HFFc6 (cell line): ENCODE measurements at regions not wholly inside any gene's neighbourhood (a gene's known extent, or its start where the extent isn't known, plus 50 kb on each side); places are given as distances from the start of the nearest gene placed in this dataset.

ENCODE experiments used
- DNase-seq: peaks from one replicate; pipeline ENCODE4 v3.0.0-alpha.2; 2018
- H3K27ac Mint-ChIP-seq: 2 replicates; pipeline ENCODE4 v1.8.0; 2020; ENCODE audit warnings: mild to moderate bottlenecking, mixed read lengths
- H3K27me3 Mint-ChIP-seq: 2 replicates; pipeline ENCODE4 v1.8.0; 2021; ENCODE audit warnings: mild to moderate bottlenecking, moderate library complexity, mixed read lengths; ENCODE audit not compliant: insufficient read depth
- H3K36me3 Mint-ChIP-seq: 2 replicates; pipeline ENCODE4 v1.8.0; 2021; ENCODE audit warnings: low read depth, mixed read lengths
- H3K4me1 Mint-ChIP-seq: 2 replicates; pipeline ENCODE4 v1.8.0; 2020; ENCODE audit warnings: low read depth, mixed read lengths
- H3K4me3 Mint-ChIP-seq: 2 replicates; pipeline ENCODE4 v1.8.0; 2020; ENCODE audit warnings: mild to moderate bottlenecking, moderate library complexity, mixed read lengths
- H3K9me3 Mint-ChIP-seq: 2 replicates; pipeline ENCODE4 v1.8.0; 2020; ENCODE audit warnings: mild to moderate bottlenecking, mixed read lengths
- CTCF ChIP-seq: fragments of 200-600 bp; sonication (generic); IDR thresholded peaks from 2 replicates; pipeline ENCODE4 v1.5.0; 2021; ENCODE audit warnings: antibody characterized with exemption, mild to moderate bottlenecking

- DNase-seq: peak; percentile 55
Measured at GRCh38 chr5:17343675-17344074, 126.2 kb downstream of the BASP1 start.

GRCh38 chr5:17346811-17347210 is 129.4 kb downstream of the BASP1 start:
- Mint-ChIP-seq H3K36me3 (no peaks in the 10 kb centered on the region), H3K4me3 (no peak overlapping the region; the same call in 1 of the 2 replicates), H3K9me3 (no peaks in the 10 kb centered on the region), H3K27me3 (peaks cover 8% of the 10 kb centered on the region), H3K27ac (no peak overlapping the region), H3K4me1 (peaks cover 21% of the 10 kb centered on the region)
- no peak for TF ChIP-seq CTCF
- DNase-seq: no peak

More at GRCh38 chr5:17343675-17344074, 126.2 kb downstream of the BASP1 start:
- Mint-ChIP-seq H3K36me3 (no peaks in the 10 kb centered on the region), H3K4me3 (peak overlapping the region; percentile 8; the same call in 1 of the 2 replicates), H3K4me1 (peaks cover 21% of the 10 kb centered on the region), H3K27me3 (peaks cover 12% of the 10 kb centered on the region), H3K27ac (peak overlapping the region; percentile 37), H3K9me3 (no peaks in the 10 kb centered on the region)
- TF ChIP-seq CTCF: no peak

GRCh38 chr5:17352223-17352622 is 134.8 kb downstream of the BASP1 start:
- peaks cover 11% of the 10 kb centered on the region for H3K4me1 Mint-ChIP-seq
- no peak for TF ChIP-seq CTCF
- no peaks in the 10 kb centered on the region for H3K9me3 Mint-ChIP-seq
- DNase-seq: no peak
- H3K27ac Mint-ChIP-seq: no peak overlapping the region
- no peaks in the 10 kb centered on the region for H3K36me3 Mint-ChIP-seq
- no peak overlapping the region for H3K4me3 Mint-ChIP-seq
- H3K27me3 Mint-ChIP-seq: peaks cover 7% of the 10 kb centered on the region

- Mint-ChIP-seq H3K27me3 (peaks cover 10% of the 10 kb centered on the region), H3K4me3 (no peak overlapping the region)
Measured at GRCh38 chr5:17354265-17354664, 136.8 kb downstream of the BASP1 start.

GRCh38 chr5:17355586-17356346 is 138.3 kb downstream of the BASP1 start:
- TF ChIP-seq CTCF: no peak
- H3K27ac Mint-ChIP-seq: no peak overlapping the region
- 0 out of 2 replicates have a peak, but pooled peaks cover 5% of the 10 kb centered on the region for H3K36me3 Mint-ChIP-seq
- no peak overlapping the region for H3K4me3 Mint-ChIP-seq
- peaks cover 17% of the 10 kb centered on the region for H3K27me3 Mint-ChIP-seq
- DNase-seq: peak; percentile 76
- H3K9me3 Mint-ChIP-seq: peaks cover 4% of the 10 kb centered on the region; the same call in 1 of the 2 replicates
- peaks cover 23% of the 10 kb centered on the region for H3K4me1 Mint-ChIP-seq

More at GRCh38 chr5:17354265-17354664, 136.8 kb downstream of the BASP1 start:
- no peak for TF ChIP-seq CTCF
- H3K9me3 Mint-ChIP-seq: peaks cover 4% of the 10 kb centered on the region; the same call in 1 of the 2 replicates
- H3K27ac Mint-ChIP-seq: no peak overlapping the region
- DNase-seq: no peak
- H3K36me3 Mint-ChIP-seq: 0 out of 2 replicates have a peak, but pooled peaks cover 5% of the 10 kb centered on the region
- peaks cover 12% of the 10 kb centered on the region for H3K4me1 Mint-ChIP-seq
